Erythroblast (primary cell): ENCODE measurements at regions not wholly inside any gene's neighbourhood (a gene's known extent, or its start where the extent isn't known, plus 50 kb on each side); places are given as distances from the start of the nearest gene placed in this dataset.

Experiments
- GATA1 ChIP-seq: IDR thresholded peaks from 2 replicates; pipeline ENCODE4 v1.6.1; 2011; ENCODE audit warnings: low read depth, mild to moderate bottlenecking, control low read depth, low read length, moderate library complexity
- POLR2A ChIP-seq: IDR thresholded peaks from 2 replicates; pipeline ENCODE4 v1.6.1; 2011; ENCODE audit warnings: mild to moderate bottlenecking, low read length

DNA sequence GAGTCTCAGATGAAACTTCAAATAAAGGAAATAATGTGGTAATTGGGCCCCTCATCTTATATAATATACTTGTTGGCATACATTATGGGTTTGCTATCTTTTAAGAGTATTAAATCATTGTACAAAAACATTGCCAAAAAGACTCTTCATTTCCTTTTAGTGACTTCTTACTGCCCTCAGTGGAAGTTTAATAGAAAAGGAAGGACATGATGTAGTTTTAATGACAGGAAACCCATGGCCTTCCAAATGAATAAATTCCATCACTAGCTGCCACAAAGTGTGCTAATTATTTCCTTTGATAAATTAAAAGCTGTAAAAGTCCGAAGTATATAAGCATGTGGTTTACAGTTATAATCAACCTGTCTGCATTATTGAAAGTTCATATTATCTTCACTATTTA, 350.9 kb upstream of the HAND2 start:
- TF ChIP-seq POLR2A (no peak), GATA1 (no peak)
